MM.1S (cell line): ENCODE measurements at regions not wholly inside any gene's neighbourhood (a gene's known extent, or its start where the extent isn't known, plus 50 kb on each side); places are given as distances from the start of the nearest gene placed in this dataset.

Experiments
- DNase-seq: peaks from one replicate; pipeline ENCODE4 v3.0.0-alpha.2; 2015
- H2AFZ ChIP-seq: fragments of 300-600 bp; sonication (generic); 2 replicates; pipeline ENCODE4 v1.6.0; 2016; ENCODE audit warnings: antibody characterized with exemption, low read length
- H3F3A ChIP-seq: fragments of 300-600 bp; sonication (generic); 2 replicates; pipeline ENCODE4 v1.6.1; 2016; ENCODE audit warnings: mild to moderate bottlenecking, antibody characterized with exemption, low read length, moderate library complexity, mixed read lengths; ENCODE audit not compliant: insufficient read depth
- H3K27ac ChIP-seq: fragments of 300-600 bp; sonication (generic); 2 replicates; pipeline ENCODE4 v1.5.1; 2016; ENCODE audit warnings: mild to moderate bottlenecking, low read length
- H3K27me3 ChIP-seq: fragments of 300-600 bp; sonication (generic); replicated peaks from 2 replicates; pipeline ENCODE4 v1.6.0; 2016; ENCODE audit warnings: low read length; ENCODE audit not compliant: insufficient read depth
- H3K36me3 ChIP-seq: fragments of 300-600 bp; sonication (generic); replicated peaks from 2 replicates; pipeline ENCODE4 v1.6.1; 2016; ENCODE audit warnings: mild to moderate bottlenecking, low read length, mixed read lengths; ENCODE audit not compliant: insufficient read depth
- H3K4me1 ChIP-seq: fragments of 300-600 bp; sonication (generic); 2 replicates; pipeline ENCODE4 v1.6.1; 2016; ENCODE audit warnings: low read length, mixed read lengths
- H3K4me2 ChIP-seq: fragments of 300-600 bp; sonication (generic); 2 replicates; pipeline ENCODE4 v1.6.0; 2016; ENCODE audit warnings: low read depth, low read length
- H3K4me3 ChIP-seq: fragments of 300-600 bp; sonication (generic); 2 replicates; pipeline ENCODE4 v1.5.1; 2016; ENCODE audit warnings: low read length, mixed read lengths
- H3K79me2 ChIP-seq: fragments of 300-600 bp; sonication (generic); 2 replicates; pipeline ENCODE4 v1.6.1; 2016; ENCODE audit warnings: mixed run types, low read length, mixed read lengths
- H3K9ac ChIP-seq: fragments of 300-600 bp; sonication (generic); 2 replicates; pipeline ENCODE4 v1.6.1; 2016; ENCODE audit warnings: low read length, mixed read lengths
- H3K9me2 ChIP-seq: fragments of 300-600 bp; sonication (generic); replicated peaks from 2 replicates; pipeline ENCODE4 v1.6.1; 2016; ENCODE audit warnings: mild to moderate bottlenecking, low read length, mixed read lengths; ENCODE audit not compliant: insufficient read depth
- H3K9me3 ChIP-seq: fragments of 300-600 bp; sonication (generic); replicated peaks from 2 replicates; pipeline ENCODE4 v1.6.1; 2016; ENCODE audit warnings: mild to moderate bottlenecking, low read length, mixed read lengths; ENCODE audit not compliant: insufficient read depth
- H4K20me1 ChIP-seq: fragments of 300-600 bp; sonication (generic); 2 replicates; pipeline ENCODE4 v1.6.1; 2016; ENCODE audit warnings: mild to moderate bottlenecking, low read length, moderate library complexity, mixed read lengths; ENCODE audit not compliant: insufficient read depth
- CTCF ChIP-seq: fragments of 300-600 bp; sonication (generic); IDR thresholded peaks from 2 replicates; pipeline ENCODE4 v1.5.1; 2016; ENCODE audit warnings: antibody characterized with exemption, low read length, mixed read lengths
- EZH2 ChIP-seq: fragments of 300-600 bp; sonication (generic); optimal IDR thresholded peaks from 2 replicates; pipeline ENCODE3; 2017; ENCODE audit warnings: low read depth, mild to moderate bottlenecking, antibody characterized with exemption, low read length, mixed read lengths
- EZH2phosphoT487 ChIP-seq: fragments of 300-600 bp; sonication (generic); IDR thresholded peaks from 2 replicates; pipeline ENCODE4 v1.6.1; 2018; ENCODE audit warnings: antibody characterized with exemption, low read length

GRCh38 chr15:100763835-100764750 is 115.5 kb upstream of the ALDH1A3 start:
- no peaks in the 10 kb centered on the region for H3K4me1 ChIP-seq
- H2AFZ ChIP-seq: no peak overlapping the region
- no peaks in the 10 kb centered on the region for H4K20me1 ChIP-seq
- DNase-seq: no peak
- H3K79me2 ChIP-seq: no peaks in the 10 kb centered on the region
- no peaks in the 10 kb centered on the region for H3K9me3 ChIP-seq
- no peaks in the 10 kb centered on the region for H3K27me3 ChIP-seq
- H3K9ac ChIP-seq: no peak overlapping the region
- H3K36me3 ChIP-seq: no peaks in the 10 kb centered on the region
- H3K9me2 ChIP-seq: no peaks in the 10 kb centered on the region
- no peak for TF ChIP-seq CTCF
- H3K4me3 ChIP-seq: no peak overlapping the region
- no peak overlapping the region for H3K27ac ChIP-seq
- H3K4me2 ChIP-seq: no peak overlapping the region
- no peaks in the 10 kb centered on the region for H3F3A ChIP-seq

- Histone ChIP-seq H3K4me1 (no peaks in the 10 kb centered on the region), H3K9ac (no peak overlapping the region), H4K20me1 (no peaks in the 10 kb centered on the region), H3K4me2 (no peak overlapping the region), H3K9me2 (no peaks in the 10 kb centered on the region), H3K27me3 (no peaks in the 10 kb centered on the region), H3K9me3 (no peaks in the 10 kb centered on the region), H3K79me2 (no peaks in the 10 kb centered on the region), H3K36me3 (no peaks in the 10 kb centered on the region), H2AFZ (no peak overlapping the region), H3F3A (no peaks in the 10 kb centered on the region), H3K4me3 (no peak overlapping the region), H3K27ac (no peak overlapping the region)
- no peak for DNase-seq
- no peak for TF ChIP-seq CTCF
- TF ChIP-seq EZH2: no peak
- no peak for TF ChIP-seq EZH2phosphoT487
Observed at GRCh38 chr15:100764778-100765466, 114.7 kb upstream of the ALDH1A3 start.

DNA sequence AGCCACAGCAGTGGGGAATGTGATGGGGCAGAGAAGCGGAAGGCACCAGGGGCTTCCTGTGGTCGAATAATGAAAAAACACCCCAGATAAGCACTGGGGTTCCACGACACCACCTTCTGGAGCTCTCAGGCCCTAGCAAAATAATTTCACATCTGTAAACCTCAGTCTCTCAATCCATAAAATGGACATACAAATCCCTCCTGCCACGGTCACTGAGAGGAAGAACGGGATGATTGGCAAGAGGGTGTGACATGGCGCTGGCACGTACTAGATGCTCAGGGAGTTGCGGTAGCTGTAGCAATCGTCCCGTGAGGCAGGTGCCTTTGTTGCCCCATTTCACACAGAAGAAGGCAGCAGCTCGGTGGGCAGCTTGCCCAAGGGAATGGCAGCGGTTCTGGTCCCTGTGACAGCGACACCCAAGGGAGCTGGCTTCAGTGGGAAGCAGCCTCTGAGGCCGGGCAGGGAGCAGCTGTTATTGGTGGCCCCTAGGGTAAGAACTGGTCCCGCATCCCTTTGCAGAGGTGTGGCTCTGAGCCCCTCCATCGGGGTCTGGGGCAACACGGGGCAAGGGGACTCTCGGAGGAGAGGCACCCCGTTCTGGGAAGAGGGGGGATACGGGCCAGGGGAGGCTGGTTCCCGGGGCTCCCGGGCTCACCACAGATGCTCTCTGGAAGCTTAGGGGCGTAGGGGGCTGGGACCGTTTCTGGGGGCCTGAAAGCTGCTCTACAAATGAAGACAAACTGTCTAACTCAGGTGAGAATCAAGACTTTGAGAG is 114.0 kb upstream of the ALDH1A3 start:
- H3F3A ChIP-seq: no peaks in the 10 kb centered on the region
- no peaks in the 10 kb centered on the region for H3K4me1 ChIP-seq
- H3K36me3 ChIP-seq: no peaks in the 10 kb centered on the region
- H3K27me3 ChIP-seq: no peaks in the 10 kb centered on the region
- H3K79me2 ChIP-seq: no peaks in the 10 kb centered on the region
- H3K9ac ChIP-seq: no peak overlapping the region
- no peak overlapping the region for H3K4me3 ChIP-seq
- TF ChIP-seq EZH2 (no peak), EZH2phosphoT487 (no peak), CTCF (no peak)
- no peaks in the 10 kb centered on the region for H4K20me1 ChIP-seq
- H3K9me3 ChIP-seq: no peaks in the 10 kb centered on the region
- no peaks in the 10 kb centered on the region for H3K9me2 ChIP-seq
- no peak overlapping the region for H3K27ac ChIP-seq
- DNase-seq: no peak
- no peak overlapping the region for H3K4me2 ChIP-seq
- no peak overlapping the region for H2AFZ ChIP-seq
